ENCODE measurements at regions not wholly inside any gene's neighbourhood (a gene's known extent, or its start where the extent isn't known, plus 50 kb on each side); places are given as distances from the start of the nearest gene placed in this dataset.

GRCh38 chrX:22430701-22431100 is 158.0 kb downstream of the CBLL2 start:
- Histone ChIP-seq H3K27me3 (peaks cover 6% of the 10 kb centered on the region), H3K27ac (no peak overlapping the region), H3K4me3 (no peak overlapping the region), H3K9me3 (replicated peaks in 1 of 3) (no peaks in the 10 kb centered on the region), H3K36me3 (replicated peaks in 1 of 2) (no peaks in the 10 kb centered on the region), H3K4me1 (replicated peaks in 1 of 2) (no peaks in the 10 kb centered on the region)
- DNase-seq = no peak
- TF ChIP-seq POLR2A (IDR thresholded peaks at IDR 0.05) = no peak
- no peak for TF ChIP-seq CTCF (IDR thresholded peaks at IDR 0.05)
- intact Hi-C loops (cut with DNase I) = no loop called here
- 58 to 83% (median 76%) methylated on average over 4 to 5 of the region's 5 CpGs for WGBS, 4 donors

DNA sequence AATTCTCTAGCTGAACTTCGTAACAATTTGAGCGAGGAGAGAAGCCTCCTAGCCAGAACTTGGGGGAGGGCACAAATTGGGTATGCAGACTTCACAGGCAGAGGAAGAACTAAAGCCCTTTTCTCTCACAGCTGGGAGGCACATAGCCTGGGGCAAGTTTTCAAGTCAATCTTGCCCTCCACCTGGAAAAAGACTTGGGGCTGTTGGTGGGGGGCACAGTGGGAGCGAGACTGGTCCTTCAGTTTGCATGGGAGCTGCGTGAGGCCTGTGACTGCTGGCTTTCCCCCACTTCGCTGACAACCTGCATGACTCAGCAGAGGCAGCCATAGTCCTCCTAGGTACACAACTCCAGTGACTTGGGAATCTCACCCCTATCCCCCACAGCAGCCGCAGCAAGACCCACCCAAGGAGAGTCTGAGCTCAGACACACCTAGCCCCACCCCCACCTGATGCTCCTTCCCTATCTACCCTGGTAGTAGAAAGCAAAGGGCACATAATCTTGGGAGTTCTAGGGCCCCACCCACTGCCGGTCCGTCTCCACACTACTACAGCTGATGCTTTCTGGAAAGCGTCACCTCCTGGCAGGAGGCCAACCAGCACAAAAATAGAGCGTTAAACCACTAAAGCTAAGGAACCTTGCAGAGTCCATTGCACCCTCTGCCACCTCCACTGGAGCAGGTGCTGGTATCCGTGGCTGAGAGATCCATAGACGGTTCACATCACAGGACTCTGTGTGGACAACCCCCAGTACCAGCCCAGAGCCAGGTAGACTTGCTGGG is 160.8 kb downstream of the CBLL2 start:
- Histone ChIP-seq H3K36me3 (replicated peaks in 1 of 2) (no peaks in the 10 kb centered on the region), H3K27me3 (peaks cover 6% of the 10 kb centered on the region), H3K9me3 (replicated peaks in 1 of 3) (no peaks in the 10 kb centered on the region), H3K4me3 (no peak overlapping the region), H3K4me1 (replicated peaks in 1 of 2) (no peaks in the 10 kb centered on the region), H3K27ac (no peak overlapping the region)
- intact Hi-C loops (cut with DNase I) = no loop called here
- TF ChIP-seq CTCF (IDR thresholded peaks at IDR 0.05) (no peak), POLR2A (IDR thresholded peaks at IDR 0.05) (no peak)
- WGBS, 4 donors = 72 to 83% (median 72%) methylated on average over 5 to 12 of the region's 12 CpGs
- no peak for DNase-seq

DNA sequence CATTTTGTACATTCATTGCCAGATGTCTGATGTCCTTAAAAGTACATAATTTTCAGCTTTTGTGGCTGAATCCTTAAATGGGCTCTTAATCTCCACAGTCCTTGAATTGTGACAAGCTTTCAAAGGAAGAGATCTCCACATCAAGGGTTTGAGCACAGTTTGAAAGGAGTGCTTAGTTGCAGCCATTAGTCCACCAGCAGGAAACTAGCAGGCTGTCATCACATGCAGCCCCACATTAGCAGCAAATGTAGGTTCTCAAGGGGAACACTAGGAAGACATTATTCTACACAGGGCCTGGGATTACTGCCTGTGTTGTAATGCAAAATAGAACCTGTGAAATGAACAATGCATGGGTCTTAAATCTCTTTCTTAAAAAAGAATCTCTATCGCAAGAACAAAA is 173.2 kb downstream of the CBLL2 start:
- WGBS, 4 donors = 67 to 87% (median 84%) methylated on average over 1 of the region's 1 CpG
- no peak overlapping the region for H3K4me3 ChIP-seq
- DNase-seq = no peak
- no peaks in the 10 kb centered on the region for H3K4me1 ChIP-seq (replicated peaks in 1 of 2)
- no peaks in the 10 kb centered on the region for H3K36me3 ChIP-seq (replicated peaks in 1 of 2)
- intact Hi-C loops (cut with DNase I) = no loop called here
- no peak for TF ChIP-seq POLR2A (IDR thresholded peaks at IDR 0.05)
- H3K27ac ChIP-seq = no peak overlapping the region
- no peaks in the 10 kb centered on the region for H3K9me3 ChIP-seq (replicated peaks in 1 of 3)
- no peaks in the 10 kb centered on the region for H3K27me3 ChIP-seq

- Histone ChIP-seq H3K4me3 (no peak overlapping the region), H3K27ac (no peak overlapping the region), H3K4me1 (replicated peaks in 1 of 2) (no peaks in the 10 kb centered on the region), H3K36me3 (replicated peaks in 1 of 2) (no peaks in the 10 kb centered on the region), H3K27me3 (no peaks in the 10 kb centered on the region), H3K9me3 (replicated peaks in 1 of 3) (no peaks in the 10 kb centered on the region)
- WGBS, 4 donors = 71 to 82% (median 73%) methylated on average over 2 of the region's 2 CpGs
- TF ChIP-seq CTCF (IDR thresholded peaks at IDR 0.05) = no peak
- no peak for TF ChIP-seq POLR2A (IDR thresholded peaks at IDR 0.05)
- no peak for DNase-seq
- intact Hi-C loops (cut with DNase I) = no loop called here
These were observed 190.2 kb downstream of the CBLL2 start for GRCh38 chrX:22462959-22463358.

- Histone ChIP-seq H3K36me3 (replicated peaks in 1 of 2) (no peaks in the 10 kb centered on the region), H3K27me3 (peaks cover 9% of the 10 kb centered on the region), H3K4me3 (no peak overlapping the region), H3K27ac (no peak overlapping the region), H3K4me1 (replicated peaks in 1 of 2) (no peaks in the 10 kb centered on the region), H3K9me3 (replicated peaks in 1 of 3) (no peaks in the 10 kb centered on the region)
- WGBS, 4 donors = 32 to 62% (median 53%) methylated on average over 2 of the region's 2 CpGs
- TF ChIP-seq POLR2A (IDR thresholded peaks at IDR 0.05) (no peak), CTCF (IDR thresholded peaks at IDR 0.05) (no peak)
- no peak for DNase-seq
- intact Hi-C loops (cut with DNase I) = no loop called here
These were observed 194.9 kb downstream of the CBLL2 start for GRCh38 chrX:22467571-22467970.

Measured in adrenal gland (tissue), 9 donors.